ENCODE measurements at regions not wholly inside any gene's neighbourhood (a gene's known extent, or its start where the extent isn't known, plus 50 kb on each side); places are given as distances from the start of the nearest gene placed in this dataset.

GRCh38 chr1:60196026-60196425 lies 122.5 kb upstream of the C1orf87 start:
- no peak overlapping the region for H3K4me3 ChIP-seq (ENCODE audit: low read depth, low read length)
- no peaks in the 10 kb centered on the region for H3K27me3 ChIP-seq (ENCODE audit: control insufficient read depth, insufficient read depth, low read length)
- no peak for FAIRE-seq
- no peak for DNase-seq (ENCODE audit: low read depth)
- H3K36me3 ChIP-seq (ENCODE audit: control insufficient read depth, insufficient read depth, low read length) = no peaks in the 10 kb centered on the region
- TF ChIP-seq CTCF (IDR thresholded peaks at IDR 0.05; ENCODE audit: insufficient read depth, low read length, severe bottlenecking) = no peak

- TF ChIP-seq CTCF (IDR thresholded peaks at IDR 0.05; ENCODE audit: insufficient read depth, low read length, severe bottlenecking) = no peak
- no peak for DNase-seq (ENCODE audit: low read depth)
- no peak for FAIRE-seq
- Histone ChIP-seq H3K36me3 (ENCODE audit: control insufficient read depth, insufficient read depth, low read length) (no peaks in the 10 kb centered on the region), H3K4me3 (ENCODE audit: low read depth, low read length) (no peak overlapping the region), H3K27me3 (ENCODE audit: control insufficient read depth, insufficient read depth, low read length) (no peaks in the 10 kb centered on the region)
These were observed 112.1 kb upstream of the C1orf87 start for GRCh38 chr1:60185684-60186083.

GRCh38 chr1:60184521-60184920 lies 111.0 kb upstream of the C1orf87 start:
- DNase-seq (ENCODE audit: low read depth) (no peak), FAIRE-seq (no peak)
- Histone ChIP-seq H3K4me3 (ENCODE audit: low read depth, low read length) (no peak overlapping the region), H3K27me3 (ENCODE audit: control insufficient read depth, insufficient read depth, low read length) (no peaks in the 10 kb centered on the region), H3K36me3 (ENCODE audit: control insufficient read depth, insufficient read depth, low read length) (no peaks in the 10 kb centered on the region)
- TF ChIP-seq CTCF (IDR thresholded peaks at IDR 0.05; ENCODE audit: insufficient read depth, low read length, severe bottlenecking) = no peak

- DNase-seq (ENCODE audit: low read depth) = no peak
- H3K4me3 ChIP-seq (ENCODE audit: low read depth, low read length) = no peak overlapping the region
- no peaks in the 10 kb centered on the region for H3K27me3 ChIP-seq (ENCODE audit: control insufficient read depth, insufficient read depth, low read length)
- H3K36me3 ChIP-seq (ENCODE audit: control insufficient read depth, insufficient read depth, low read length) = no peaks in the 10 kb centered on the region
- no peak for FAIRE-seq
- no peak for TF ChIP-seq CTCF (IDR thresholded peaks at IDR 0.05; ENCODE audit: insufficient read depth, low read length, severe bottlenecking)
These were observed 100.3 kb upstream of the C1orf87 start for GRCh38 chr1:60173729-60174505.

- no peaks in the 10 kb centered on the region for H3K36me3 ChIP-seq (ENCODE audit: control insufficient read depth, insufficient read depth, low read length)
- no peak for TF ChIP-seq CTCF (IDR thresholded peaks at IDR 0.05; ENCODE audit: insufficient read depth, low read length, severe bottlenecking)
- no peaks in the 10 kb centered on the region for H3K27me3 ChIP-seq (ENCODE audit: control insufficient read depth, insufficient read depth, low read length)
- FAIRE-seq (no peak), DNase-seq (ENCODE audit: low read depth) (no peak)
- H3K4me3 ChIP-seq (ENCODE audit: low read depth, low read length) = no peak overlapping the region
These were observed 99.4 kb upstream of the C1orf87 start for GRCh38 chr1:60173006-60173405.

- H3K36me3 ChIP-seq (ENCODE audit: control insufficient read depth, insufficient read depth, low read length) = no peaks in the 10 kb centered on the region
- no peak for FAIRE-seq
- no peak for TF ChIP-seq CTCF (IDR thresholded peaks at IDR 0.05; ENCODE audit: insufficient read depth, low read length, severe bottlenecking)
- DNase-seq (ENCODE audit: low read depth) = peak; percentile 33
- H3K27me3 ChIP-seq (ENCODE audit: control insufficient read depth, insufficient read depth, low read length) = no peaks in the 10 kb centered on the region
- H3K4me3 ChIP-seq (ENCODE audit: low read depth, low read length) = no peak overlapping the region
These were observed 98.2 kb upstream of the C1orf87 start for GRCh38 chr1:60171801-60172200.

Data from bronchial epithelial cell (primary cell).